Astrocyte of the cerebellum (primary cell): ENCODE measurements at regions not wholly inside any gene's neighbourhood (a gene's known extent, or its start where the extent isn't known, plus 50 kb on each side); places are given as distances from the start of the nearest gene placed in this dataset.

Experiments used
- DNase-seq: peaks from one replicate; pipeline ENCODE4 v3.0.0-alpha.2; 2011; ENCODE audit warnings: low read depth
- H3K4me3 ChIP-seq: 2 replicates; pipeline ENCODE4 v1.5.1; 2011; ENCODE audit warnings: mild to moderate bottlenecking, low read depth, low read length, moderate library complexity
- CTCF ChIP-seq: IDR thresholded peaks from 2 replicates; pipeline ENCODE4 v1.5.1; 2012; ENCODE audit warnings: low read length, low read depth, moderate library complexity, mild to moderate bottlenecking; ENCODE audit errors: missing control alignments
- in situ Hi-C: cut with HindIII; loops from 2 replicates; pipeline ENCODE4 v1.10.0; 2017; ENCODE audit warnings: low sequenced_read_pairs

GRCh38 chr12:126196263-126196662 is 1131.0 kb downstream of the AACS start:
- in situ Hi-C loops: no loop called here
- H3K4me3 ChIP-seq: no peak overlapping the region
- DNase-seq: no peak
- TF ChIP-seq CTCF: no peak

DNA sequence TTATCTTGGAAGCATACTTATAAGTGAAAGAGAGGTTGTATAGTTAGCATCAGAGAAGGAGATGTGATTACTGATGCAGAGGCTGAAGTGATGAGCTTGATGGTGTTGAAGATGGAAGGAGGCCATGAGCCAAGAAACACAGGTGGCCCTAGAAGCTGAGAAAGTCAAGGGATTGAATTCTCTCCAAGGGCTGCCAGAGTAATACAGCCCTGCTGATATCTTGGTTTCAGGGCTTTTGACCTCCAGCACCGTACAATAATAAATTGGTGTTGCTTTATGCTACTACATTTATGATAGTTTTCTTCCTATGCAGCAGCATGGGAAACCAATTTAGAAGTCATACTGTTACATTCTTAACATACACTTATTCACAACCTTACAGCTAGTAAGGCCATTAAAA is 1133.3 kb downstream of the AACS start:
- TF ChIP-seq CTCF: no peak
- in situ Hi-C loops: no loop called here
- no peak overlapping the region for H3K4me3 ChIP-seq
- no peak for DNase-seq

GRCh38 chr12:126198966-126199692 is 1133.9 kb downstream of the AACS start:
- in situ Hi-C loops: no loop called here
- DNase-seq: no peak
- no peak for TF ChIP-seq CTCF
- no peak overlapping the region for H3K4me3 ChIP-seq

GRCh38 chr12:126201981-126202537 is 1136.8 kb downstream of the AACS start:
- in situ Hi-C loops: no loop called here
- DNase-seq: no peak
- no peak for TF ChIP-seq CTCF
- no peak overlapping the region for H3K4me3 ChIP-seq

DNA sequence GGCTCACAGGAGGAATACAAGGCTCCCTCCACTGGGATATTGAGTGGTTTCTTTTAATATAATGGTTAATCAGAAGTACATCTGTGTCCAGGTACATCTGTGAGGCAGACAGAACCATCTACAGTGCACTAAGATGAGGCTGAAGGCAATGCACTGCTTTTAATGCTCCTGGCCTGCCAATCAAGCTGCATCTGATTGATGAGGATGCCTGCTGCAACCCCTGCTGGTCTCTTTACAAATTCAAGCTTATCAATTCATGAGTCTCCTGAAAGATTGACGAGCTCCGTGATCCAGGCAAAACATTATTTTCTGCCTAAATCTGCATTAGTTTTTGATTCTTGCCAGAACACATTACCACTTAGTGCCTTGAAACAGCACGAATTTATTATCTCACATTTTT is 1139.1 kb downstream of the AACS start:
- H3K4me3 ChIP-seq: no peak overlapping the region
- in situ Hi-C loops: no loop called here
- DNase-seq: no peak
- TF ChIP-seq CTCF: no peak

DNA sequence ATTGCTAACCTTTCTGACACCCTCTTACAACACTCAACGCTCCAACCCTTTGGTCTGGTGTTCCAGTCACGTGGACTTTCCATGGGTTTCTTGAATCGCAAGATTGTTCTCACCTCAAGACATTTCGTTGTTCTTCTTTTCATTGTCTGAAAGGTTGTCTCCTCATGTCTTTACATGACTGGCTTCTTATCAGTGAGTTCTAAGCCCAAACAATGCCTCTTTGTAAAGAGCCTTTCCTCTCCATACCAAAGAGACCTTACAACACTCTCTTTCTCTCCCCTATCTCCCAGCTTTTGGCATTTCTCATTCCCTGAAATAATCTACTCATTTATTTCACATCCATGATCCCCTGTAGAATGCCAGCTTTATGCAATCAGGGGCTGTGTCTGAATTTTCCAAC is 1144.8 kb downstream of the AACS start:
- no peak for TF ChIP-seq CTCF

More for the DNA sequence above, 1144.8 kb downstream of the AACS start:
- H3K4me3 ChIP-seq: no peak overlapping the region
- DNase-seq: no peak
- in situ Hi-C loops: no loop called here
